ENCODE measurements at regions not wholly inside any gene's neighbourhood (a gene's known extent, or its start where the extent isn't known, plus 50 kb on each side); places are given as distances from the start of the nearest gene placed in this dataset.
A peak's percentile ranks its signal among the peaks of the same experiment; 100 is the strongest.
"Not testable (repeated sequence)": the region's sequence is repeated elsewhere in the genome, so short reads cannot be mapped to it uniquely, and the experiment has no call there.

GRCh38 chr19:23984911-23985310 is 70.2 kb downstream of the ZNF726 start:
- DNase-seq; H3K9me3 ChIP-seq (ENCODE audit: control extremely low read depth in 1 of 5, control insufficient read depth in 4 of 5, insufficient read depth in 2 of 5, low read depth in 1 of 5, low read length in 4 of 5); H3K27ac ChIP-seq (ENCODE audit: insufficient read depth in 1 of 2, low read depth in 1 of 2, low read length in 2 of 2, poor library complexity in 1 of 2, severe bottlenecking in 2 of 2); H3K36me3 ChIP-seq (ENCODE audit: control insufficient read depth in 4 of 4, insufficient read depth in 4 of 4, low read length in 3 of 4); H3K4me1 ChIP-seq (ENCODE audit: control extremely low read depth in 1 of 4, control insufficient read depth in 4 of 4, insufficient read depth in 4 of 4, low read length in 3 of 4); POLR2A ChIA-PET; CTCF ChIA-PET; H3K4me3 ChIP-seq (ENCODE audit: control insufficient read depth in 1 of 7, extremely low read depth in 1 of 7, insufficient read depth in 4 of 7, low read depth in 2 of 7, low read length in 6 of 7); H3K27me3 ChIP-seq (replicated peaks in 2 of 5; ENCODE audit: control insufficient read depth in 4 of 5, insufficient read depth in 5 of 5, low read length in 4 of 5): not testable (repeated sequence)
- WGBS (ENCODE audit: insufficient coverage) = 100% methylated on average over 1 of the region's 1 CpG

DNA sequence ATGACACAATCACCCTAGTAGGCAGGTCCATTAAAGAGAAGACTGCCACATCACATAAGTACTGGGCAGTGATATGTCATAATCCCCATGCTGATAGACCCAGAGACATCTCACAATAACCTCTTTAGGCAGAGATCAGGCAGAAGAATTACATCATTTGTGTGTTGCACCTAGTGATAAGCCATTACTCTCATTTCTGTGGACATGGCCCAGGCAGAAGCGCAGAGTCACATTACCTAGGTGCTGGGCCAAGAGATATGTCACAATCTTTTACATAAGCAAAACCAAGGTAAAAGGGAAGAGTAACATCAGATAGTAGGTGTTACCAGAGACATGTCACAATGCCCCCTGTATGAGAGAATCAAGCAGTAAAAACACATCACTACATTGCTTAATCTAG is 71.9 kb downstream of the ZNF726 start:
- WGBS (ENCODE audit: insufficient coverage) = 100% methylated on average over 1 of the region's 1 CpG
- ChIA-PET CTCF (no interaction called here), POLR2A (no interaction called here)
- peaks cover 0 to 5% (median 0%) of the 10 kb centered on the region in 5 experiments for H3K9me3 ChIP-seq (ENCODE audit: control extremely low read depth in 1 of 5, control insufficient read depth in 4 of 5, insufficient read depth in 2 of 5, low read depth in 1 of 5, low read length in 4 of 5)
- H3K36me3 ChIP-seq (ENCODE audit: control insufficient read depth in 4 of 4, insufficient read depth in 4 of 4, low read length in 3 of 4) = no peaks in the 10 kb centered on the region
- DNase-seq = no peak
- no peak overlapping the region for H3K4me3 ChIP-seq (ENCODE audit: control insufficient read depth in 1 of 7, extremely low read depth in 1 of 7, insufficient read depth in 4 of 7, low read depth in 2 of 7, low read length in 6 of 7)
- peaks cover 0 to 8% (median 3%) of the 10 kb centered on the region in 4 experiments for H3K4me1 ChIP-seq (ENCODE audit: control extremely low read depth in 1 of 4, control insufficient read depth in 4 of 4, insufficient read depth in 4 of 4, low read length in 3 of 4)
- H3K27ac ChIP-seq (ENCODE audit: insufficient read depth in 1 of 2, low read depth in 1 of 2, low read length in 2 of 2, poor library complexity in 1 of 2, severe bottlenecking in 2 of 2) = no peak overlapping the region
- no peaks in the 10 kb centered on the region for H3K27me3 ChIP-seq (replicated peaks in 2 of 5; ENCODE audit: control insufficient read depth in 4 of 5, insufficient read depth in 5 of 5, low read length in 4 of 5)

GRCh38 chr19:23991170-23991569 is 76.5 kb downstream of the ZNF726 start:
- no CpG with 5 or more reads among the region's 1 CpG for WGBS (ENCODE audit: insufficient coverage)
- POLR2A ChIA-PET = interaction anchor here (0.6 kb wide), 1 partner anchor 74 kb away, joined by 3 read pairs; no protein-coding TSS in a partner anchor
- Histone ChIP-seq H3K4me1 (ENCODE audit: control extremely low read depth in 1 of 4, control insufficient read depth in 4 of 4, insufficient read depth in 4 of 4, low read length in 3 of 4) (peaks cover 0 to 14% (median 5%) of the 10 kb centered on the region in 4 experiments), H3K4me3 (ENCODE audit: control insufficient read depth in 1 of 7, extremely low read depth in 1 of 7, insufficient read depth in 4 of 7, low read depth in 2 of 7, low read length in 6 of 7) (no peak overlapping the region), H3K9me3 (ENCODE audit: control extremely low read depth in 1 of 5, control insufficient read depth in 4 of 5, insufficient read depth in 2 of 5, low read depth in 1 of 5, low read length in 4 of 5) (peaks cover 0 to 3% (median 0%) of the 10 kb centered on the region in 5 experiments), H3K36me3 (ENCODE audit: control insufficient read depth in 4 of 4, insufficient read depth in 4 of 4, low read length in 3 of 4) (no peaks in the 10 kb centered on the region), H3K27ac (ENCODE audit: insufficient read depth in 1 of 2, low read depth in 1 of 2, low read length in 2 of 2, poor library complexity in 1 of 2, severe bottlenecking in 2 of 2) (no peak overlapping the region), H3K27me3 (replicated peaks in 2 of 5; ENCODE audit: control insufficient read depth in 4 of 5, insufficient read depth in 5 of 5, low read length in 4 of 5) (no peaks in the 10 kb centered on the region)
- DNase-seq = peak; percentile 52 to 87 (median 80)
- CTCF ChIA-PET = no interaction called here

DNA sequence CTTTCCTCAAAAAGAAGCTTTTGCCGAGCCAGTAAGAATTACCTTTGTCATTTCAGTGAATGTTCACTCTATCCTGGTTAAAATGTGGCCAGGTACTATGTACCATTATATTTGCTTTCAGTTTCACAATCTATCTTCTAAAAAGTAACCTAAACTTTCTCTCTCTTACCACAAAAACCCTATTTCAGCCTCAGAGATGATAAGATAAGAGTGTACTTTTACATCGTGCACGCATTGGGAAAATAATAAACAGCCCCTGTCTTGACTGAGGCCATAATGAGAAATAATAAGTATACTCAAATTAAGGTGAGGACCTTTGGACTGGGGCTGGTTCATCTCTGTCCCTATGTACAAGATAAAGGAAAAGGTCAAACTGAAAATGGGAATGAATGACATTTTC is 77.7 kb downstream of the ZNF726 start:
- 40% methylated on average over 1 of the region's 3 CpGs for WGBS (ENCODE audit: insufficient coverage)
- POLR2A ChIA-PET = no interaction called here
- no peaks in the 10 kb centered on the region for H3K27me3 ChIP-seq (replicated peaks in 2 of 5; ENCODE audit: control insufficient read depth in 4 of 5, insufficient read depth in 5 of 5, low read length in 4 of 5)
- no peaks in the 10 kb centered on the region for H3K36me3 ChIP-seq (ENCODE audit: control insufficient read depth in 4 of 4, insufficient read depth in 4 of 4, low read length in 3 of 4)
- peaks cover 0 to 14% (median 5%) of the 10 kb centered on the region in 4 experiments for H3K4me1 ChIP-seq (ENCODE audit: control extremely low read depth in 1 of 4, control insufficient read depth in 4 of 4, insufficient read depth in 4 of 4, low read length in 3 of 4)
- peaks cover 0 to 8% (median 1%) of the 10 kb centered on the region in 5 experiments for H3K9me3 ChIP-seq (ENCODE audit: control extremely low read depth in 1 of 5, control insufficient read depth in 4 of 5, insufficient read depth in 2 of 5, low read depth in 1 of 5, low read length in 4 of 5)
- no peak overlapping the region for H3K27ac ChIP-seq (ENCODE audit: insufficient read depth in 1 of 2, low read depth in 1 of 2, low read length in 2 of 2, poor library complexity in 1 of 2, severe bottlenecking in 2 of 2)
- CTCF ChIA-PET = no interaction called here
- peak; percentile 15 to 62 (median 46) for DNase-seq
- peak overlapping the region in 1 of 7 experiments; percentile 45 for H3K4me3 ChIP-seq (ENCODE audit: control insufficient read depth in 1 of 7, extremely low read depth in 1 of 7, insufficient read depth in 4 of 7, low read depth in 2 of 7, low read length in 6 of 7)

DNA sequence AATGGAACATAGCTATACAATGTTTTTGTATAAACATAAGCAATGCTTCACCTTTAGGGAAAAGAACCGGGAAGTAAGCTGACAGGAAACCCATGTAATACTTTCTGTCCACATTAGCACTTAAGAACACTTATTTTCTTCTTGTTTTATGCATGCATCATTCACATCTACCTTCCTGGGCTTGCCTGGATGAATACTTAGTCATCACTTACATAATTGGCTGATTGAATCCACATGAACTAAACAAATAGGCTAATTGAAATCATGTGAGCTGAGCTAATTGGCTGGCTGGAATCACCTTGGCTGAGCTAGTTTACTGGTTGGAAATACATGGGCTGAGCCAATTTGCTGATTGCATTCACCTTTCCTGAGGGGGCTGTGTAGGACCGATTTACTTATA is 78.8 kb downstream of the ZNF726 start:
- Histone ChIP-seq H3K27me3 (replicated peaks in 2 of 5; ENCODE audit: control insufficient read depth in 4 of 5, insufficient read depth in 5 of 5, low read length in 4 of 5) (no peaks in the 10 kb centered on the region), H3K4me1 (ENCODE audit: control extremely low read depth in 1 of 4, control insufficient read depth in 4 of 4, insufficient read depth in 4 of 4, low read length in 3 of 4) (peaks cover 0 to 14% (median 5%) of the 10 kb centered on the region in 4 experiments), H3K36me3 (ENCODE audit: control insufficient read depth in 4 of 4, insufficient read depth in 4 of 4, low read length in 3 of 4) (no peaks in the 10 kb centered on the region), H3K27ac (ENCODE audit: insufficient read depth in 1 of 2, low read depth in 1 of 2, low read length in 2 of 2, poor library complexity in 1 of 2, severe bottlenecking in 2 of 2) (no peak overlapping the region), H3K4me3 (ENCODE audit: control insufficient read depth in 1 of 7, extremely low read depth in 1 of 7, insufficient read depth in 4 of 7, low read depth in 2 of 7, low read length in 6 of 7) (no peak overlapping the region), H3K9me3 (ENCODE audit: control extremely low read depth in 1 of 5, control insufficient read depth in 4 of 5, insufficient read depth in 2 of 5, low read depth in 1 of 5, low read length in 4 of 5) (peaks cover 0 to 16% (median 5%) of the 10 kb centered on the region in 5 experiments)
- 75% methylated on average over 1 of the region's 2 CpGs for WGBS (ENCODE audit: insufficient coverage)
- ChIA-PET CTCF (no interaction called here), POLR2A (no interaction called here)
- no peak for DNase-seq

DNA sequence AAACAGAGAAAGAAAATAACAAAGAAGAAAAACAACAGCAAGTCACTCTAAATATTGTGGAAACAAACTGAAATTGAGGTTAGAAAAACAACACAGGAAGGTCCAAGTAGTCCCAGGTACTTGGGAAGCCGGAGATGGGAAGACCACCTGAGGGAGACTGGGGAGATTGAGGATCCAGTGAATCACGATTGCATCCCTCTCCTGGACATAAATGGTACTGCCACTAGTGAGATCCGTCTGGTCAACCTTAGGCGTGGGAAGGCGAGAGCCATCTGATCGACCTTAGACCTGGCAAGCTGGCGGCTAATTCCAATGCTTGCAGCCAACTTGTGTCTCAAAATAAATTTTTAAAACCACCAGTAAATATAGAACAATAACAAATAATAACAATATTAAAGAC is 81.9 kb downstream of the ZNF726 start:
- peaks cover 0 to 7% (median 2%) of the 10 kb centered on the region in 4 experiments for H3K4me1 ChIP-seq (ENCODE audit: control extremely low read depth in 1 of 4, control insufficient read depth in 4 of 4, insufficient read depth in 4 of 4, low read length in 3 of 4)
- peak in 2 of 3 donors; percentile 25 to 33 for DNase-seq
- ChIA-PET CTCF (no interaction called here), POLR2A (no interaction called here)
- peaks cover 0 to 24% (median 16%) of the 10 kb centered on the region in 5 experiments for H3K9me3 ChIP-seq (ENCODE audit: control extremely low read depth in 1 of 5, control insufficient read depth in 4 of 5, insufficient read depth in 2 of 5, low read depth in 1 of 5, low read length in 4 of 5)
- no peak overlapping the region for H3K4me3 ChIP-seq (ENCODE audit: control insufficient read depth in 1 of 7, extremely low read depth in 1 of 7, insufficient read depth in 4 of 7, low read depth in 2 of 7, low read length in 6 of 7)
- WGBS (ENCODE audit: insufficient coverage) = 61% methylated on average over 3 of the region's 7 CpGs
- H3K36me3 ChIP-seq (ENCODE audit: control insufficient read depth in 4 of 4, insufficient read depth in 4 of 4, low read length in 3 of 4) = no peaks in the 10 kb centered on the region
- H3K27me3 ChIP-seq (replicated peaks in 2 of 5; ENCODE audit: control insufficient read depth in 4 of 5, insufficient read depth in 5 of 5, low read length in 4 of 5) = no peaks in the 10 kb centered on the region
- no peak overlapping the region for H3K27ac ChIP-seq (ENCODE audit: insufficient read depth in 1 of 2, low read depth in 1 of 2, low read length in 2 of 2, poor library complexity in 1 of 2, severe bottlenecking in 2 of 2)

DNA sequence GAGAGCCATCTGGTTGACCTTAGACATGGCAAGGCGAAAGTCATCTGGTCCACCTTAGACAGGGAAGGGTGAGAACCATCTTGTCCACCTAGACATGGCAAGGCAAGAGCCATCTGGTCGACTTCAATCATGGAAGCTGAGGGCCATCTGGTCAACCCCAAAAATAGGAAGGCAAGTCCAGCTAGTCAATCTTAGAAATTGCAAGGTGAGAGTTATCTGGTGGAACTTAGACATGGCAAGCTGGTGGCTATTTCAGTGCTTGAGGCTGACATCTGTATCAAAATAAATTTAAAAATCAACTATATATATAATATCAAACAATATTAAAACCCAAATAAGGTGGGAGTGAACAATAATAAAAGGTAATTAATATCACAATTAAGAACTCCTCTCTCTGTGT is 83.9 kb downstream of the ZNF726 start:
- no peak for DNase-seq
- 80% methylated on average over 2 of the region's 2 CpGs for WGBS (ENCODE audit: insufficient coverage)
- Histone ChIP-seq H3K27me3 (replicated peaks in 2 of 5; ENCODE audit: control insufficient read depth in 4 of 5, insufficient read depth in 5 of 5, low read length in 4 of 5) (no peaks in the 10 kb centered on the region), H3K9me3 (ENCODE audit: control extremely low read depth in 1 of 5, control insufficient read depth in 4 of 5, insufficient read depth in 2 of 5, low read depth in 1 of 5, low read length in 4 of 5) (peaks cover 0 to 33% (median 30%) of the 10 kb centered on the region in 5 experiments), H3K4me3 (ENCODE audit: control insufficient read depth in 1 of 7, extremely low read depth in 1 of 7, insufficient read depth in 4 of 7, low read depth in 2 of 7, low read length in 6 of 7) (no peak overlapping the region), H3K36me3 (ENCODE audit: control insufficient read depth in 4 of 4, insufficient read depth in 4 of 4, low read length in 3 of 4) (no peaks in the 10 kb centered on the region), H3K27ac (ENCODE audit: insufficient read depth in 1 of 2, low read depth in 1 of 2, low read length in 2 of 2, poor library complexity in 1 of 2, severe bottlenecking in 2 of 2) (no peak overlapping the region), H3K4me1 (ENCODE audit: control extremely low read depth in 1 of 4, control insufficient read depth in 4 of 4, insufficient read depth in 4 of 4, low read length in 3 of 4) (no peaks in the 10 kb centered on the region)
- ChIA-PET CTCF (no interaction called here), POLR2A (no interaction called here)

All from common myeloid progenitor, CD34-positive (primary cell).